OCI-LY1 (cell line): ENCODE measurements at regions not wholly inside any gene's neighbourhood (a gene's known extent, or its start where the extent isn't known, plus 50 kb on each side); places are given as distances from the start of the nearest gene placed in this dataset.

Experiments used
- CTCF ChIP-seq: fragments of 200-600 bp; sonication (generic), shearing (Covaris generic); IDR thresholded peaks from 2 replicates; pipeline ENCODE4 v1.5.1; 2017; ENCODE audit warnings: mild to moderate bottlenecking, antibody characterized with exemption, low read length, moderate library complexity, mixed read lengths
- EZH2 ChIP-seq: fragments of 200-600 bp; sonication (generic), shearing (Covaris generic); IDR thresholded peaks from 2 replicates; pipeline ENCODE4 v1.8.0; 2017; ENCODE audit warnings: borderline replicate concordance, mixed run types, mild to moderate bottlenecking, antibody characterized with exemption, low read length, moderate library complexity, mixed read lengths

DNA sequence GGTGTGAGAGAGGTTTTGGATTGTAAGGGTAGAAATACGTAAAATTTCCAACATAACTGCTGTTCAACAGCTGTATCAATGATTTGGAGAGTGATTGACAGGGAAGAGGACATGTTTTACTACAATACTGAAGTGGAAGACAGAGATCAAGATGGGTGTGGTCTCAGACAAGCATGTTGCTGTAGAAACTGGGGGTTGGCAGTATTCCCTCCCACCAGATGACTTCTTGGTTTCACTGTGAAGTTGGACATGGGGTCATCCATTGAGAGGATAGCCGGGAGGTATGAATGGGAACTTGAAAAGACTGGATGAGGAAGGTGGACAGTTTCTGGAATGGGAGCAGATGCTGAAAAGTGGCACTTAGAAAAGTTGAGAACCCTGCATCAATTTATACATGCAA lies 95.3 kb upstream of the HDAC9 start:
- no peak for TF ChIP-seq CTCF
- no peak for TF ChIP-seq EZH2
